PC-3 (cell line): ENCODE measurements at regions not wholly inside any gene's neighbourhood (a gene's known extent, or its start where the extent isn't known, plus 50 kb on each side); places are given as distances from the start of the nearest gene placed in this dataset.

Experiments used
- ATAC-seq: fragments of 200-7000 bp; cut with Tn5 transposase; 2 replicates; pipeline ENCODE4 v1.9.1; 2020; ENCODE audit warnings: mild to moderate bottlenecking, moderate library complexity
- BruUV-seq: library from RNA; stranded (reverse); fragments of 400-500 nt; replicated peaks from 2 replicates; lab custom pipeline; 2021; lab: Mats Ljungman, UMichigan
- CTCF ChIA-PET: fragments of 300-600 bp; sonication (Branson Sonifier 250); formaldehyde crosslinking; loops from one replicate; lab custom pipeline; 2022; ENCODE audit warnings: antibody characterized with exemption; lab: Charles Lee
- POLR2A ChIA-PET: fragments of 300-600 bp; sonication (Branson Sonifier 250); formaldehyde crosslinking; loops from one replicate; lab custom pipeline; 2022; ENCODE audit warnings: antibody characterized with exemption; ENCODE audit not compliant: unreplicated experiment; lab: Charles Lee
- DNase-seq: peaks from one replicate; pipeline ENCODE4 v3.0.0-alpha.2; 2015
- H2AFZ ChIP-seq: fragments of 300-600 bp; sonication (generic); 2 replicates; pipeline ENCODE4 v1.6.0; 2016; ENCODE audit warnings: antibody characterized with exemption, low read length
- H3F3A ChIP-seq: fragments of 300-600 bp; sonication (generic); one replicate; pipeline ENCODE4 v1.6.0; 2017; ENCODE audit warnings: antibody characterized with exemption, low read length, control low read depth, mild to moderate bottlenecking; ENCODE audit not compliant: unreplicated experiment
- H3K27ac ChIP-seq: fragments of 300-600 bp; sonication (generic); 2 replicates; pipeline ENCODE4 v1.5.1; 2016; ENCODE audit warnings: mild to moderate bottlenecking, low read length
- H3K27me3 ChIP-seq: fragments of 300-600 bp; sonication (generic); 2 replicates; pipeline ENCODE4 v1.6.1; 2016; ENCODE audit warnings: low read length, mixed read lengths
- H3K36me3 ChIP-seq: fragments of 300-600 bp; sonication (generic); 2 replicates; pipeline ENCODE4 v1.6.1; 2016; ENCODE audit warnings: low read depth, mixed run types, low read length, mixed read lengths
- H3K4me1 ChIP-seq: fragments of 300-600 bp; sonication (generic); 2 replicates; pipeline ENCODE4 v1.5.1; 2016; ENCODE audit warnings: low read length; ENCODE audit not compliant: insufficient read depth
- H3K4me2 ChIP-seq: fragments of 300-600 bp; sonication (generic); 2 replicates; pipeline ENCODE4 v1.6.0; 2016; ENCODE audit warnings: low read length
- H3K4me3 ChIP-seq: fragments of 300-600 bp; sonication (generic); 2 replicates; pipeline ENCODE4 v1.5.1; 2016; ENCODE audit warnings: mild to moderate bottlenecking, low read length, mixed read lengths
- H3K79me2 ChIP-seq: fragments of 300-600 bp; sonication (generic); 2 replicates; pipeline ENCODE4 v1.6.1; 2017; ENCODE audit warnings: low read length, mixed read lengths
- H3K9ac ChIP-seq: fragments of 300-600 bp; sonication (generic); 2 replicates; pipeline ENCODE4 v1.6.0; 2016; ENCODE audit warnings: mild to moderate bottlenecking, low read length
- H3K9me2 ChIP-seq: fragments of 300-600 bp; sonication (generic); replicated peaks from 2 replicates; pipeline ENCODE4 v1.6.1; 2016; ENCODE audit warnings: mixed run types, low read length, mixed read lengths
- H3K9me3 ChIP-seq: fragments of 300-600 bp; sonication (generic); 2 replicates; pipeline ENCODE4 v1.6.1; 2016; ENCODE audit warnings: low read length, mixed read lengths
- H4K20me1 ChIP-seq: fragments of 300-600 bp; sonication (generic); 2 replicates; pipeline ENCODE4 v1.6.1; 2016; ENCODE audit warnings: low read length, mixed read lengths
- EZH2 ChIP-seq: fragments of 300-600 bp; sonication (generic); IDR thresholded peaks from one replicate; pipeline ENCODE4 v1.6.1; 2017; ENCODE audit warnings: antibody characterized with exemption, mild to moderate bottlenecking, low read length; ENCODE audit not compliant: unreplicated experiment
- EZH2phosphoT487 ChIP-seq: fragments of 300-600 bp; sonication (generic); IDR thresholded peaks from 2 replicates; pipeline ENCODE4 v1.6.1; 2018; ENCODE audit warnings: mild to moderate bottlenecking, antibody characterized with exemption, low read length, borderline replicate concordance
- intact Hi-C: fragments of 100-400 bp; cut with micrococcal nuclease; formaldehyde crosslinking; loops from 2 replicates; pipeline ENCODE4 v1.9.0; 2023
- TF ChIP-seq, protein P1 (sequence below): fragments of 300-600 bp; sonication (generic); conservative IDR thresholded peaks from 2 replicates; pipeline ENCODE4 v1.5.1; 2017; ENCODE audit warnings: antibody characterized with exemption, low read depth, mild to moderate bottlenecking, low read length

DNA sequence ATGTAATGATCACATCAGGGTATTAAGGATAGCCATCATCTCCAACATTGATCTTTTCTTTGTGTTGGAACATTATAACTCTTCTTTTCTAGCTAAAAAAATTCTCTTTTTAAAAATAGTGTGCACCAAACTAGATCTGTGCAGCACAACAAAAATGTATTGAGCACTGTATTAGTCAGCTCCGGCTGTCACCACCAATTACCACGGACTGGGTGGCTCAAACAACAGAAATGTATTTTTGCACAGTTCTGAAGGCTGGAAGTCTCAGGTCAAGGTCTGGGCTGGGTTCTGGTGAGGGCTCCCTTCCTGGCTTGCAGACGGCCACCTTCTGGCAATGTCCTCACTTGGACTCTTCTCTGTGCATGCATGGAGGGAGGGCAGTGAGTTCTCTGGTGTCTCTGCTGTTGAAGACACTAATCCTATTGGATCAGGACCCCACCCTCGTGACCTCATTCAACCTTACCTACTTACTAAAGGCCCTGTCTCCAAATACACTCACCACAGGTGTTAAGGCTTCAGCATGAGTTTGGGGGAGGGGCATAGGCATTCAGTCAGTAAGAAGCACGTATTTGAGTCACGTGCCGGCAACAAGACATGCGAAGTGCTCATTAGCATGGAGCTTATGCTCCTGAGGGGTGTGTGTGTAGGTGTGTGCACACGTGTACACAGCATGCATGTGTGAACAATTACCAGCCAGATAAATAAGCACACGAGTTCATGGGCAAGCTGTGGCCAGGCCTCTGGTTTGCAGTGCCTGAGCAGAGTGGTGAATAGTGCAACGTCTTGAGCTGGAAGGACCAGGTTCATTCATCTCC, 89.4 kb upstream of the SH3PXD2B start:
- no peaks in the 10 kb centered on the region for H3K4me1 ChIP-seq
- TF ChIP-seq, protein P1, sequence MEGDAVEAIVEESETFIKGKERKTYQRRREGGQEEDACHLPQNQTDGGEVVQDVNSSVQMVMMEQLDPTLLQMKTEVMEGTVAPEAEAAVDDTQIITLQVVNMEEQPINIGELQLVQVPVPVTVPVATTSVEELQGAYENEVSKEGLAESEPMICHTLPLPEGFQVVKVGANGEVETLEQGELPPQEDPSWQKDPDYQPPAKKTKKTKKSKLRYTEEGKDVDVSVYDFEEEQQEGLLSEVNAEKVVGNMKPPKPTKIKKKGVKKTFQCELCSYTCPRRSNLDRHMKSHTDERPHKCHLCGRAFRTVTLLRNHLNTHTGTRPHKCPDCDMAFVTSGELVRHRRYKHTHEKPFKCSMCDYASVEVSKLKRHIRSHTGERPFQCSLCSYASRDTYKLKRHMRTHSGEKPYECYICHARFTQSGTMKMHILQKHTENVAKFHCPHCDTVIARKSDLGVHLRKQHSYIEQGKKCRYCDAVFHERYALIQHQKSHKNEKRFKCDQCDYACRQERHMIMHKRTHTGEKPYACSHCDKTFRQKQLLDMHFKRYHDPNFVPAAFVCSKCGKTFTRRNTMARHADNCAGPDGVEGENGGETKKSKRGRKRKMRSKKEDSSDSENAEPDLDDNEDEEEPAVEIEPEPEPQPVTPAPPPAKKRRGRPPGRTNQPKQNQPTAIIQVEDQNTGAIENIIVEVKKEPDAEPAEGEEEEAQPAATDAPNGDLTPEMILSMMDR = no peak
- TF ChIP-seq EZH2phosphoT487 = no peak
- no peak for TF ChIP-seq EZH2
- H3K9me3 ChIP-seq = no peaks in the 10 kb centered on the region
- DNase-seq = no peak
- no peak for ATAC-seq
- no peaks in the 10 kb centered on the region for H4K20me1 ChIP-seq
- no TSS peak for BruUV-seq
- ChIA-PET CTCF (no interaction called here), POLR2A (no interaction called here)
- no peaks in the 10 kb centered on the region for H3K9me2 ChIP-seq
- H3F3A ChIP-seq = no peaks in the 10 kb centered on the region
- no peaks in the 10 kb centered on the region for H3K79me2 ChIP-seq
- intact Hi-C loops = no loop called here
- H3K27ac ChIP-seq = no peak overlapping the region
- peaks cover 60% of the 10 kb centered on the region for H3K27me3 ChIP-seq
- no peak overlapping the region for H2AFZ ChIP-seq
- H3K4me2 ChIP-seq = no peak overlapping the region
- H3K9ac ChIP-seq = no peak overlapping the region
- no peaks in the 10 kb centered on the region for H3K36me3 ChIP-seq
- no peak overlapping the region for H3K4me3 ChIP-seq

DNA sequence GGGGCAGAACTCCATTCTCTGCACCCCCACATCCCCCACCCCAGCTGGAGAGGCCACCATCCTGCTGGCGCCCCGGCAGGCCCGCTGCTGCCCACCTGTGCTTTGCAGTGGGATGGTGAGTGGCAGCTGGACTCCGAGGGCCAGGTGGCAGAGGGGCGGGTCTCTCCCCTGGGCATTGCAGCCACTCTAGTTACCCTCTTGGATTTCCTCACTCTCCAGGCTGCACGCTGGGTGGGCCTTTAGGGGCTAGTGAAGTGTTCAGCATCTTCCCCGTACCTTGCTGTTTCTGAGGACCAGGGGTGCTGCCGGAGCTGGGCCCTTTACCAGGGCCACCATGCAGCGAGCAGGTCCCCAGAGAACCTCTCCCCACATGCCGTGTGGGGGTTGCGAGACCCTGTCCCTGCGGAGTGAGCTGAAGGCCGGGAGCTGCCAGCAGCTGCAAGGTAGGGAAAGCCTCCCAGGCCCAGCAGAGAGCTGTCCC, 88.4 kb upstream of the SH3PXD2B start:
- H2AFZ ChIP-seq = no peak overlapping the region
- H3K4me3 ChIP-seq = no peak overlapping the region
- H3K27me3 ChIP-seq = peaks cover 50% of the 10 kb centered on the region
- intact Hi-C loops = no loop called here
- H3K4me2 ChIP-seq = no peak overlapping the region
- no peak overlapping the region for H3K9ac ChIP-seq
- no TSS peak for BruUV-seq
- no peaks in the 10 kb centered on the region for H3K9me3 ChIP-seq
- CTCF ChIA-PET = no interaction called here
- no peaks in the 10 kb centered on the region for H3K9me2 ChIP-seq
- H3K27ac ChIP-seq = no peak overlapping the region
- H3K36me3 ChIP-seq = no peaks in the 10 kb centered on the region
- TF ChIP-seq EZH2 = no peak
- TF ChIP-seq, protein P1 = no peak
- TF ChIP-seq EZH2phosphoT487 = no peak
- ATAC-seq (no peak), DNase-seq (no peak)
- H3F3A ChIP-seq = no peaks in the 10 kb centered on the region
- H3K4me1 ChIP-seq = no peaks in the 10 kb centered on the region
- POLR2A ChIA-PET = no interaction called here
- H3K79me2 ChIP-seq = no peaks in the 10 kb centered on the region
- H4K20me1 ChIP-seq = no peaks in the 10 kb centered on the region

DNA sequence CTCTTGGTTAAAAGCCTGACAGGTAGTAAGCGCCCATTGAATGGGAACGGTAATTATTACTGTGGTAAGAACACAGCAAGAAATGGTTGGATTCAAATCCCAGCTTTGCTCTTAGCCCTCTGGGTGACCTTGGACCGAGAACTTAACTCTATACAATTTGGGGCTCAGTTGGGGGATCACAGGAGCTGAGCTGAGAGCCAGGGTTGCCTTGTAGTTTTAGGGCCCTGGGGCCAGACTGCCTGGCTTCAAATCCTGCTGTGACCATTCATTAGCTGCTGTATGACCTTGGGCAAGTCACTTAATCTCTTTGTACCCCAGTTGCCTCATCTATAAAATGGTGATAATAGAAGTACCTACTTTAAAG, 87.4 kb upstream of the SH3PXD2B start:
- CTCF ChIA-PET = no interaction called here
- no TSS peak for BruUV-seq
- intact Hi-C loops = no loop called here

More for the DNA sequence above, 87.4 kb upstream of the SH3PXD2B start:
- no peaks in the 10 kb centered on the region for H3K9me2 ChIP-seq
- H3K27ac ChIP-seq = no peak overlapping the region
- DNase-seq (no peak), ATAC-seq (no peak)
- H3K9me3 ChIP-seq = no peaks in the 10 kb centered on the region
- POLR2A ChIA-PET = interaction anchor here (0.6 kb wide), 1 partner anchor 353 kb away, joined by 3 read pairs; the partner anchor contains the start of gene STK10
- no peaks in the 10 kb centered on the region for H3K4me1 ChIP-seq
- no peak overlapping the region for H3K4me3 ChIP-seq
- no peak overlapping the region for H3K4me2 ChIP-seq
- H3K79me2 ChIP-seq = no peaks in the 10 kb centered on the region
- H2AFZ ChIP-seq = no peak overlapping the region
- H3F3A ChIP-seq = no peaks in the 10 kb centered on the region
- peaks cover 41% of the 10 kb centered on the region for H3K27me3 ChIP-seq
- TF ChIP-seq EZH2phosphoT487 (no peak), EZH2 (no peak)
- TF ChIP-seq, protein P1 = no peak
- no peaks in the 10 kb centered on the region for H4K20me1 ChIP-seq
- no peak overlapping the region for H3K9ac ChIP-seq
- H3K36me3 ChIP-seq = no peaks in the 10 kb centered on the region
